Adrenal gland (tissue), 5 donors: ENCODE measurements at regions not wholly inside any gene's neighbourhood (a gene's known extent, or its start where the extent isn't known, plus 50 kb on each side); places are given as distances from the start of the nearest gene placed in this dataset.

ENCODE experiments used
- POLR2A ChIP-seq, 2 donors: fragments of 450-650 bp; IDR thresholded peaks; one replicate each; pipeline ENCODE4 v1.6.1; 2017; ENCODE audit warnings: antibody characterized with exemption in 2 of 2, mild to moderate bottlenecking in 2 of 2, moderate library complexity in 1 of 2
- TF ChIP-seq, protein P1 (sequence below), 6 experiments: fragments of 450-650 bp in 4 of 6; fragments of 200-600 bp in 2 of 6; sonication (generic) in 1 of 6; IDR thresholded peaks; 1 replicate in 5 of 6; 2 replicates in 1 of 6; pipeline versions ENCODE4 v1.5.1 to v1.8.0; 2016 to 2021; ENCODE audit warnings: antibody characterized with exemption in 6 of 6, mild to moderate bottlenecking in 2 of 6, moderate library complexity in 1 of 6
- donor health status: DM: no; HTN: no; CAD: no.

DNA sequence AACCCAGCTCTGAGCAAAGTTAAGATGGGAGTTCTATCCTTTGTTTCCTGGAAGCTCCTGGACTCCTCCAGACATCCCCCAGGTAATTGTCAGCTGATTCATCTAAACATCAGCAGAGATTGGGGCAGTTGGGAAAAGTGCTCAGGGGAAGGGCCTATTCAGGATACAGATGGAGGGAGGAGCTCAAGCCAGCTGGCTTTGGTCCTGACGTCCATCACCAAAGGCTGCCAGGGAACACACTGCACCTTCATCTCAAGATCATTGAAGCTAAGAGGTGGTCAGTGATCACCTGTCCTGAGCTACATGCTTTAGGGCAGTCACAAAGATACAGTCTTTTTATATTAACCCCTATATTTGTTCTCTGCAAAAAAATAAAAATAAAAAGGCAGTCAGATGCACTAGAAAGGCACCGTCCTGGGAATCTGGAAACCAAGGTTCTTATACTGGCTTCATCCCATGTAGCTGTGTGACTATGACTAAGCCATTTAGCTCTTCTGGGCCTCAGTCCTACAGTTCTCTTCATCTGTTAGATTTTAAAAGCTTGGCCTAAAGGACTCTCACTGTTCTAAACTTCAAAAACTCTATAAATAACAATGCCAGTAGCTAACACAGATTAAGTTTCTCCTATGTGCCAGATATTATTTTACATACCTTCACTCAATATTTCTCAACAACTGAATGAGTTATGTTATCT, 446.5 kb downstream of the BCL11A start:
- TF ChIP-seq, protein P1, sequence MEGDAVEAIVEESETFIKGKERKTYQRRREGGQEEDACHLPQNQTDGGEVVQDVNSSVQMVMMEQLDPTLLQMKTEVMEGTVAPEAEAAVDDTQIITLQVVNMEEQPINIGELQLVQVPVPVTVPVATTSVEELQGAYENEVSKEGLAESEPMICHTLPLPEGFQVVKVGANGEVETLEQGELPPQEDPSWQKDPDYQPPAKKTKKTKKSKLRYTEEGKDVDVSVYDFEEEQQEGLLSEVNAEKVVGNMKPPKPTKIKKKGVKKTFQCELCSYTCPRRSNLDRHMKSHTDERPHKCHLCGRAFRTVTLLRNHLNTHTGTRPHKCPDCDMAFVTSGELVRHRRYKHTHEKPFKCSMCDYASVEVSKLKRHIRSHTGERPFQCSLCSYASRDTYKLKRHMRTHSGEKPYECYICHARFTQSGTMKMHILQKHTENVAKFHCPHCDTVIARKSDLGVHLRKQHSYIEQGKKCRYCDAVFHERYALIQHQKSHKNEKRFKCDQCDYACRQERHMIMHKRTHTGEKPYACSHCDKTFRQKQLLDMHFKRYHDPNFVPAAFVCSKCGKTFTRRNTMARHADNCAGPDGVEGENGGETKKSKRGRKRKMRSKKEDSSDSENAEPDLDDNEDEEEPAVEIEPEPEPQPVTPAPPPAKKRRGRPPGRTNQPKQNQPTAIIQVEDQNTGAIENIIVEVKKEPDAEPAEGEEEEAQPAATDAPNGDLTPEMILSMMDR (IDR thresholded peaks at IDR 0.05): no peak
- TF ChIP-seq POLR2A (IDR thresholded peaks at IDR 0.05): no peak
